ENCODE measurements at regions not wholly inside any gene's neighbourhood (a gene's known extent, or its start where the extent isn't known, plus 50 kb on each side); places are given as distances from the start of the nearest gene placed in this dataset.

- no peak for TF ChIP-seq CTCF (IDR thresholded peaks at IDR 0.05)
- H3K36me3 Mint-ChIP-seq (ENCODE audit: low read depth) = no peaks in the 10 kb centered on the region
- ATAC-seq (no peak), DNase-seq (no peak)
- ChIA-PET POLR2A (no interaction called here), CTCF (no interaction called here)
- no peaks in the 10 kb centered on the region for H3K4me1 Mint-ChIP-seq (ENCODE audit: low read depth)
- intact Hi-C loops (cut with micrococcal nuclease) = no loop called here
- H3K4me3 Mint-ChIP-seq = no peak overlapping the region
- H3K27ac Mint-ChIP-seq = no peak overlapping the region
- H3K9me3 Mint-ChIP-seq = peaks cover 14% of the 10 kb centered on the region
- no peaks in the 10 kb centered on the region for H3K27me3 Mint-ChIP-seq
These were observed 626.3 kb upstream of the LRRC4C start for GRCh38 chr11:42085736-42086135.

GRCh38 chr11:42093541-42093940 is 634.1 kb upstream of the LRRC4C start:
- POLR2A ChIA-PET = no interaction called here
- no peak overlapping the region for H3K27ac Mint-ChIP-seq
- peaks cover 17% of the 10 kb centered on the region for H3K9me3 Mint-ChIP-seq
- no peak for TF ChIP-seq CTCF (IDR thresholded peaks at IDR 0.05)
- no peaks in the 10 kb centered on the region for H3K27me3 Mint-ChIP-seq
- no peaks in the 10 kb centered on the region for H3K36me3 Mint-ChIP-seq (ENCODE audit: low read depth)
- intact Hi-C loops (cut with micrococcal nuclease) = no loop called here
- CTCF ChIA-PET = no interaction called here
- no peak for DNase-seq
- no peaks in the 10 kb centered on the region for H3K4me1 Mint-ChIP-seq (ENCODE audit: low read depth)
- H3K4me3 Mint-ChIP-seq = no peak overlapping the region
- ATAC-seq = no peak

GRCh38 chr11:42098075-42098474 is 638.6 kb upstream of the LRRC4C start:
- no peaks in the 10 kb centered on the region for H3K27me3 Mint-ChIP-seq
- H3K4me3 Mint-ChIP-seq = no peak overlapping the region
- POLR2A ChIA-PET = no interaction called here
- TF ChIP-seq CTCF (IDR thresholded peaks at IDR 0.05) = no peak
- intact Hi-C loops (cut with micrococcal nuclease) = no loop called here
- H3K9me3 Mint-ChIP-seq = peaks cover 12% of the 10 kb centered on the region
- no peak overlapping the region for H3K27ac Mint-ChIP-seq
- ATAC-seq (no peak), DNase-seq (no peak)
- CTCF ChIA-PET = no interaction called here
- H3K4me1 Mint-ChIP-seq (ENCODE audit: low read depth) = no peaks in the 10 kb centered on the region
- H3K36me3 Mint-ChIP-seq (ENCODE audit: low read depth) = no peaks in the 10 kb centered on the region

GRCh38 chr11:42112866-42113265 is 653.4 kb upstream of the LRRC4C start:
- intact Hi-C loops (cut with micrococcal nuclease) = no loop called here
- no peaks in the 10 kb centered on the region for H3K4me1 Mint-ChIP-seq (ENCODE audit: low read depth)
- DNase-seq (no peak), ATAC-seq (no peak)
- POLR2A ChIA-PET = no interaction called here
- peaks cover 7% of the 10 kb centered on the region for H3K9me3 Mint-ChIP-seq
- H3K27me3 Mint-ChIP-seq = no peaks in the 10 kb centered on the region
- H3K36me3 Mint-ChIP-seq (ENCODE audit: low read depth) = no peaks in the 10 kb centered on the region
- CTCF ChIA-PET = no interaction called here
- H3K27ac Mint-ChIP-seq = no peak overlapping the region
- H3K4me3 Mint-ChIP-seq = no peak overlapping the region
- no peak for TF ChIP-seq CTCF (IDR thresholded peaks at IDR 0.05)

GRCh38 chr11:42114927-42115326 is 655.5 kb upstream of the LRRC4C start:
- intact Hi-C loops (cut with micrococcal nuclease) = no loop called here
- CTCF ChIA-PET = no interaction called here
- Mint-ChIP-seq H3K9me3 (peaks cover 6% of the 10 kb centered on the region), H3K27ac (no peak overlapping the region), H3K4me1 (ENCODE audit: low read depth) (no peaks in the 10 kb centered on the region), H3K4me3 (no peak overlapping the region), H3K36me3 (ENCODE audit: low read depth) (no peaks in the 10 kb centered on the region), H3K27me3 (no peaks in the 10 kb centered on the region)
- DNase-seq (no peak), ATAC-seq (no peak)
- TF ChIP-seq CTCF (IDR thresholded peaks at IDR 0.05) = no peak
- POLR2A ChIA-PET = no interaction called here

Data from activated CD8-positive, alpha-beta T cell treated with anti-CD3 and anti-CD28 coated beads for 36 hours (primary cell).